ENCODE measurements at regions not wholly inside any gene's neighbourhood (a gene's known extent, or its start where the extent isn't known, plus 50 kb on each side); places are given as distances from the start of the nearest gene placed in this dataset.

GRCh38 chr5:88380332-88380731 is 111.7 kb upstream of the TMEM161B start (continued):
- TF ChIP-seq SIN3A (conservative IDR thresholded peaks at IDR 0.05 in 1 of 2, IDR thresholded peaks at IDR 0.05 in 1 of 2; ENCODE audit: low read depth in 1 of 2, low read length in 2 of 2) (no peak), BCL11A (IDR thresholded peaks at IDR 0.05; ENCODE audit: low read depth in 2 of 2, low read length in 2 of 2) (no peak), RFX5 (IDR thresholded peaks at IDR 0.05; ENCODE audit: borderline replicate concordance, low read depth, low read length) (no peak), RXRA (IDR thresholded peaks at IDR 0.05; ENCODE audit: insufficient read depth, low read depth, low read length) (no peak), ZNF274 (IDR thresholded peaks at IDR 0.05; ENCODE audit: borderline replicate concordance, extremely low read depth, low read length) (no peak)
- TF ChIP-seq, protein P1, sequence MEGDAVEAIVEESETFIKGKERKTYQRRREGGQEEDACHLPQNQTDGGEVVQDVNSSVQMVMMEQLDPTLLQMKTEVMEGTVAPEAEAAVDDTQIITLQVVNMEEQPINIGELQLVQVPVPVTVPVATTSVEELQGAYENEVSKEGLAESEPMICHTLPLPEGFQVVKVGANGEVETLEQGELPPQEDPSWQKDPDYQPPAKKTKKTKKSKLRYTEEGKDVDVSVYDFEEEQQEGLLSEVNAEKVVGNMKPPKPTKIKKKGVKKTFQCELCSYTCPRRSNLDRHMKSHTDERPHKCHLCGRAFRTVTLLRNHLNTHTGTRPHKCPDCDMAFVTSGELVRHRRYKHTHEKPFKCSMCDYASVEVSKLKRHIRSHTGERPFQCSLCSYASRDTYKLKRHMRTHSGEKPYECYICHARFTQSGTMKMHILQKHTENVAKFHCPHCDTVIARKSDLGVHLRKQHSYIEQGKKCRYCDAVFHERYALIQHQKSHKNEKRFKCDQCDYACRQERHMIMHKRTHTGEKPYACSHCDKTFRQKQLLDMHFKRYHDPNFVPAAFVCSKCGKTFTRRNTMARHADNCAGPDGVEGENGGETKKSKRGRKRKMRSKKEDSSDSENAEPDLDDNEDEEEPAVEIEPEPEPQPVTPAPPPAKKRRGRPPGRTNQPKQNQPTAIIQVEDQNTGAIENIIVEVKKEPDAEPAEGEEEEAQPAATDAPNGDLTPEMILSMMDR (IDR thresholded peaks at IDR 0.05; ENCODE audit: control extremely low read depth in 1 of 3, insufficient read depth in 1 of 3, low read depth in 1 of 3, low read length in 3 of 3): no peak
